D721Med (cell line): ENCODE measurements at regions not wholly inside any gene's neighbourhood (a gene's known extent, or its start where the extent isn't known, plus 50 kb on each side); places are given as distances from the start of the nearest gene placed in this dataset.
A peak's percentile ranks its signal among the peaks of the same experiment; 100 is the strongest.

Experiments used
- DNase-seq: peaks from one replicate; pipeline ENCODE4 v3.0.0; 2011; ENCODE audit warnings: low spot score; ENCODE audit not compliant: insufficient read length
- FAIRE-seq: peaks from 2 replicates; lab custom pipeline; 2011; peaks lifted over from hg19 to GRCh38; lab: Jason Lieb, UNC
- CTCF ChIP-seq: IDR thresholded peaks from 2 replicates; pipeline ENCODE4 v1.5.1; 2012; ENCODE audit warnings: mild to moderate bottlenecking, control low read depth; ENCODE audit not compliant: insufficient read depth; ENCODE audit errors: missing control alignments

GRCh38 chr1:218703836-218704235 lies 358.7 kb downstream of the TGFB2 start:
- DNase-seq (no peak), FAIRE-seq (peak; percentile 51)
- TF ChIP-seq CTCF: no peak

- TF ChIP-seq CTCF: no peak
- no peak for FAIRE-seq
- DNase-seq: no peak
These were observed 360.3 kb downstream of the TGFB2 start for GRCh38 chr1:218705391-218705790.

- no peak for TF ChIP-seq CTCF
- no peak for FAIRE-seq
- DNase-seq: no peak
These were observed 361.1 kb downstream of the TGFB2 start for GRCh38 chr1:218705911-218706893.

GRCh38 chr1:218711001-218711400 lies 365.9 kb downstream of the TGFB2 start:
- no peak for FAIRE-seq
- no peak for DNase-seq
- TF ChIP-seq CTCF: no peak

- FAIRE-seq: no peak
- DNase-seq: no peak
- TF ChIP-seq CTCF: no peak
These were observed 366.9 kb downstream of the TGFB2 start for GRCh38 chr1:218711884-218712674.

- no peak for TF ChIP-seq CTCF
- DNase-seq (no peak), FAIRE-seq (no peak)
These were observed 367.5 kb downstream of the TGFB2 start for GRCh38 chr1:218712677-218713076.
